K562 (cell line): ENCODE measurements at regions not wholly inside any gene's neighbourhood (a gene's known extent, or its start where the extent isn't known, plus 50 kb on each side); places are given as distances from the start of the nearest gene placed in this dataset.

Source experiments
- ATAC-seq: fragments of 200-7000 bp; cut with Tn5 transposase; 3 replicates; pipeline ENCODE4 v1.9.1; 2020; ENCODE audit warnings: moderate library complexity
- BruUV-seq: library from RNA; stranded (reverse); fragments of 400-500 nt; replicated peaks from 2 replicates; lab custom pipeline; 2021; lab: Mats Ljungman, UMichigan
- CTCF ChIA-PET: fragments of 300-600 bp; formaldehyde crosslinking; extraction: SDS; loops from one replicate; lab custom pipeline; 2021; ENCODE audit warnings: low intra/inter-chr PET ratio; lab: Yijun Ruan, JAX
- POLR2A ChIA-PET: fragments of 300-600, 350-650 bp; sonication (Branson Sonifier 250); formaldehyde crosslinking; extraction: SDS; loops from one replicate; lab custom pipeline; 2021; ENCODE audit warnings: antibody characterized with exemption, inconsistent platforms; lab: Yijun Ruan, JAX
- DNase-seq, 4 experiments: peaks; one replicate each; pipeline versions ENCODE4 v3.0.0 to v3.0.0-alpha.2; 2011 to 2018; ENCODE audit warnings: low spot score in 3 of 4, mixed read lengths in 3 of 4; ENCODE audit errors: extremely low read depth in 1 of 4
- FAIRE-seq: peaks from 2 replicates; lab custom pipeline; 2011; peaks lifted over from hg19 to GRCh38; lab: Jason Lieb, UNC
- H2AFZ ChIP-seq: 2 replicates; pipeline ENCODE4 v1.6.0; 2011; ENCODE audit warnings: low read depth, low read length, control low read depth, inconsistent platforms
- H3K27ac ChIP-seq: fragments of 200-600 bp; 3 replicates; pipeline ENCODE4 v1.8.0; 2011; ENCODE audit warnings: low read depth, mild to moderate bottlenecking, control low read depth, inconsistent platforms, low read length, moderate library complexity, mixed read lengths; ENCODE audit errors: extremely low read depth
- H3K27me3 ChIP-seq, 2 experiments: fragments of 300-600 bp in 1 of 2; 2 replicates in 1 of 2; 3 replicates in 1 of 2; pipeline versions ENCODE4 v1.6.0 to v1.8.0; 2011; ENCODE audit warnings: inconsistent platforms in 2 of 2, low read length in 2 of 2, mild to moderate bottlenecking in 1 of 2, mixed read lengths in 1 of 2, moderate library complexity in 1 of 2; ENCODE audit not compliant: control insufficient read depth in 2 of 2, insufficient read depth in 2 of 2
- H3K36me3 ChIP-seq: fragments of 300-600 bp; 3 replicates; pipeline ENCODE4 v1.8.0; 2011; ENCODE audit warnings: mild to moderate bottlenecking, low read length, inconsistent platforms; ENCODE audit not compliant: control insufficient read depth, insufficient read depth
- H3K4me1 ChIP-seq, 2 experiments: fragments of 200-600 bp in 1 of 2; replicated peaks in 1 of 2; 2 replicates in 1 of 2; 3 replicates in 1 of 2; pipeline versions ENCODE4 v1.5.1 to v1.8.0; 2011; ENCODE audit warnings: inconsistent platforms in 2 of 2, low read length in 2 of 2, mild to moderate bottlenecking in 1 of 2, mixed read lengths in 1 of 2, moderate library complexity in 1 of 2; ENCODE audit not compliant: control insufficient read depth in 2 of 2, insufficient read depth in 2 of 2
- H3K4me2 ChIP-seq: 2 replicates; pipeline ENCODE4 v1.6.1; 2011; ENCODE audit warnings: low read length, control low read depth, inconsistent platforms, mixed read lengths; ENCODE audit not compliant: insufficient read depth
- H3K4me3 ChIP-seq: fragments of 200-600 bp; sonication (generic), shearing (Covaris generic); 2 replicates; pipeline ENCODE4 v1.5.1; 2016; ENCODE audit warnings: control low read depth, inconsistent platforms
- H3K79me2 ChIP-seq: fragments of 200-600 bp; 3 replicates; pipeline ENCODE4 v1.8.0; 2011; ENCODE audit warnings: low read length, inconsistent platforms; ENCODE audit not compliant: control insufficient read depth, insufficient read depth
- H3K9ac ChIP-seq, 2 experiments: 2 replicates each; pipeline versions ENCODE4 v1.6.0 to v1.6.1; 2011; ENCODE audit warnings: low read depth in 2 of 2, low read length in 2 of 2, control low read depth in 1 of 2, inconsistent platforms in 1 of 2, mild to moderate bottlenecking in 1 of 2, mixed read lengths in 1 of 2; ENCODE audit not compliant: insufficient read depth in 1 of 2
- H3K9me1 ChIP-seq: one replicate; pipeline ENCODE4 v1.6.0; 2011; ENCODE audit warnings: inconsistent platforms, mild to moderate bottlenecking, low read length, moderate library complexity; ENCODE audit not compliant: control insufficient read depth, insufficient read depth
- H3K9me3 ChIP-seq: replicated peaks from 2 replicates; pipeline ENCODE4 v1.5.1; 2011; ENCODE audit warnings: low read depth, low read length, inconsistent platforms; ENCODE audit not compliant: control insufficient read depth, insufficient read depth
- H4K20me1 ChIP-seq: replicated peaks from 2 replicates; pipeline ENCODE4 v1.6.1; 2011; ENCODE audit warnings: low read length, inconsistent platforms, mixed read lengths; ENCODE audit not compliant: control insufficient read depth, insufficient read depth
- BMI1 ChIP-seq: fragments of 150-350 bp; IDR thresholded peaks from 2 replicates; pipeline ENCODE4 v1.6.1; 2014; ENCODE audit warnings: low read length
- BRD4 ChIP-seq: fragments of 200-600 bp; sonication (generic); IDR thresholded peaks from 2 replicates; pipeline ENCODE4 v1.6.1; 2017; ENCODE audit warnings: inconsistent platforms
- HIVEP1 ChIP-seq: fragments of 250-450 bp; sonication (Bioruptor Pico); IDR thresholded peaks from 2 replicates; pipeline ENCODE4 v1.4.0; 2020; ENCODE audit warnings: mild to moderate bottlenecking
- MECOM ChIP-seq: fragments of 250-450 bp; sonication (Bioruptor Pico); IDR thresholded peaks from 2 replicates; pipeline ENCODE4 v1.8.0; 2022; ENCODE audit warnings: inconsistent platforms
- MTF1 ChIP-seq: fragments of 250-450 bp; sonication (Bioruptor Pico); IDR thresholded peaks from 2 replicates; pipeline ENCODE4 v1.9.0; 2021; ENCODE audit warnings: moderate library complexity, mild to moderate bottlenecking, inconsistent platforms, borderline replicate concordance
- OTX1 ChIP-seq: fragments of 450-650 bp; formaldehyde crosslinking; IDR thresholded peaks from 2 replicates; pipeline ENCODE4 v1.4.0; 2022; ENCODE audit warnings: mild to moderate bottlenecking
- POLR3G ChIP-seq: IDR thresholded peaks from 2 replicates; pipeline ENCODE4 v1.6.1; 2011; ENCODE audit not compliant: insufficient read length, insufficient replicate concordance; ENCODE audit errors: extremely low read depth
- PURB ChIP-seq: sonication (generic); formaldehyde crosslinking; IDR thresholded peaks from 2 replicates; pipeline ENCODE4 v1.9.0; 2021; ENCODE audit warnings: low read depth, mild to moderate bottlenecking, missing genetic modification reagents
- TRIM28 ChIP-seq: fragments of 450-650 bp; IDR thresholded peaks from 2 replicates; pipeline ENCODE4 v1.6.1; 2017
- ZBED1 ChIP-seq: IDR thresholded peaks from 2 replicates; pipeline ENCODE4 v1.6.1; 2014
- ZC3H11A ChIP-seq: IDR thresholded peaks from 2 replicates; pipeline ENCODE4 v1.6.1; 2012; ENCODE audit warnings: low read depth, low read length, improper control_type of control experiment
- ZNF146 ChIP-seq: IDR thresholded peaks from one replicate; pipeline ENCODE4 v1.6.1; 2018; ENCODE audit warnings: missing compliant biosample characterization; ENCODE audit not compliant: unreplicated experiment
- ZNF217 ChIP-seq: sonication (generic); formaldehyde crosslinking; IDR thresholded peaks from 2 replicates; pipeline ENCODE4 v1.8.0; 2022; ENCODE audit warnings: mild to moderate bottlenecking, missing genetic modification reagents
- ZNF232 ChIP-seq: sonication (generic); formaldehyde crosslinking; IDR thresholded peaks from 2 replicates; pipeline ENCODE4 v1.8.0; 2022; ENCODE audit warnings: mild to moderate bottlenecking, missing genetic modification reagents
- ZNF668 ChIP-seq: fragments of 250-450 bp; sonication (Bioruptor Pico); IDR thresholded peaks from 2 replicates; pipeline ENCODE4 v1.8.0; 2022; ENCODE audit warnings: mild to moderate bottlenecking, inconsistent platforms
- ZNF76 ChIP-seq: fragments of 250-450 bp; sonication (Bioruptor Pico); IDR thresholded peaks from 2 replicates; pipeline ENCODE4 v1.4.0; 2020; ENCODE audit warnings: mild to moderate bottlenecking, moderate library complexity, borderline replicate concordance
- ZNF79 ChIP-seq: fragments of 250-450 bp; sonication (Bioruptor Pico); IDR thresholded peaks from 2 replicates; pipeline ENCODE4 v1.4.0; 2020; ENCODE audit warnings: low read depth, mild to moderate bottlenecking, moderate library complexity
- in situ Hi-C: fragments of 300-500 bp; cut with MboI; formaldehyde crosslinking; loops from 4 replicates; pipeline ENCODE4 v1.15.0; 2018; ENCODE audit warnings: inconsistent platforms, mixed read lengths
- intact Hi-C: fragments of 100-400 bp; cut with micrococcal nuclease; formaldehyde crosslinking; loops from 2 replicates; pipeline ENCODE4 v1.14.2; 2022
- TF ChIP-seq, protein P1 (sequence below): fragments of 250-450 bp; sonication (Bioruptor Pico); IDR thresholded peaks from 2 replicates; pipeline ENCODE4 v1.5.0; 2021
- TF ChIP-seq, protein P2 (sequence below): IDR thresholded peaks from 3 replicates; pipeline ENCODE4 v1.6.1; 2011; ENCODE audit warnings: borderline replicate concordance, mild to moderate bottlenecking; ENCODE audit not compliant: insufficient read length, insufficient read depth

DNA sequence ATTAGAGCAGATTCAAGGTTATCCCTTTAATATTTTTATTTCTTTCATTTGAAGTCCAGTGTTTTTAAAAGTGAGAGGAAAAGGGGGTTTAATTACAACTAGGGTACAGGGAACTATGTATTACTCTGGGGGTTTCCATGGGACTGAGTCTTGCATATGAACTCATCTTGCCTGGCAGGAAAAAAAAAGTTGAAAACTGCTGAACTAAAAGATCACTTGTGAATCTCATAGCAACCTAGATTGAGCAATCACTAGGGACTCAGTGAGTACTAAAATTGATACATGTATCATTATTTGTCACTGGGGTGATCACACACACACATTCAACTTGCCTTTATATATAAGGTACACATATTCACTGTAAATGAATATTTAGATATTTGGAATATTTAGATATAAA, 180.7 kb upstream of the SFRP2 start:
- in situ Hi-C loops, result no loop called here
- ChIA-PET POLR2A (no interaction called here), CTCF (no interaction called here)
- Histone ChIP-seq H3K4me1 (no peaks in the 10 kb centered on the region), H3K4me3 (no peak overlapping the region), H4K20me1 (no peaks in the 10 kb centered on the region), H3K4me2 (no peak overlapping the region), H3K9ac (no peak overlapping the region), H3K36me3 (no peaks in the 10 kb centered on the region), H3K27me3 (no peaks in the 10 kb centered on the region), H3K9me1 (no peaks in the 10 kb centered on the region), H2AFZ (no peak overlapping the region), H3K9me3 (no peaks in the 10 kb centered on the region), H3K79me2 (no peaks in the 10 kb centered on the region), H3K27ac (no peak overlapping the region)
- intact Hi-C loops, result no loop called here
- no peak for DNase-seq
- no peak for ATAC-seq
- no peak for FAIRE-seq
- BruUV-seq, result no TSS peak
- TF ChIP-seq POLR3G (no peak), MECOM (no peak), TRIM28 (no peak), ZNF76 (CRISPR knock-in tag) (no peak), BRD4 (no peak), ZNF79 (CRISPR knock-in tag) (no peak), ZBED1 (no peak), OTX1 (CRISPR knock-in tag) (no peak), BMI1 (no peak), HIVEP1 (no peak), ZNF232 (no peak), ZC3H11A (no peak), ZNF217 (CRISPR knock-in tag) (no peak), MTF1 (no peak), PURB (CRISPR knock-in tag) (no peak), ZNF668 (no peak), ZNF146 (CRISPR knock-in tag) (no peak)
- TF ChIP-seq, protein P1, sequence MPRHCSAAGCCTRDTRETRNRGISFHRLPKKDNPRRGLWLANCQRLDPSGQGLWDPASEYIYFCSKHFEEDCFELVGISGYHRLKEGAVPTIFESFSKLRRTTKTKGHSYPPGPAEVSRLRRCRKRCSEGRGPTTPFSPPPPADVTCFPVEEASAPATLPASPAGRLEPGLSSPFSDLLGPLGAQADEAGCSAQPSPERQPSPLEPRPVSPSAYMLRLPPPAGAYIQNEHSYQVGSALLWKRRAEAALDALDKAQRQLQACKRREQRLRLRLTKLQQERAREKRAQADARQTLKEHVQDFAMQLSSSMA (CRISPR knock-in tag), result no peak
- TF ChIP-seq, protein P2, sequence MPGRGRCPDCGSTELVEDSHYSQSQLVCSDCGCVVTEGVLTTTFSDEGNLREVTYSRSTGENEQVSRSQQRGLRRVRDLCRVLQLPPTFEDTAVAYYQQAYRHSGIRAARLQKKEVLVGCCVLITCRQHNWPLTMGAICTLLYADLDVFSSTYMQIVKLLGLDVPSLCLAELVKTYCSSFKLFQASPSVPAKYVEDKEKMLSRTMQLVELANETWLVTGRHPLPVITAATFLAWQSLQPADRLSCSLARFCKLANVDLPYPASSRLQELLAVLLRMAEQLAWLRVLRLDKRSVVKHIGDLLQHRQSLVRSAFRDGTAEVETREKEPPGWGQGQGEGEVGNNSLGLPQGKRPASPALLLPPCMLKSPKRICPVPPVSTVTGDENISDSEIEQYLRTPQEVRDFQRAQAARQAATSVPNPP, result no peak
